ENCODE measurements at regions not wholly inside any gene's neighbourhood (a gene's known extent, or its start where the extent isn't known, plus 50 kb on each side); places are given as distances from the start of the nearest gene placed in this dataset.
"Not testable (repeated sequence)": the region's sequence is repeated elsewhere in the genome, so short reads cannot be mapped to it uniquely, and the experiment has no call there.

DNA sequence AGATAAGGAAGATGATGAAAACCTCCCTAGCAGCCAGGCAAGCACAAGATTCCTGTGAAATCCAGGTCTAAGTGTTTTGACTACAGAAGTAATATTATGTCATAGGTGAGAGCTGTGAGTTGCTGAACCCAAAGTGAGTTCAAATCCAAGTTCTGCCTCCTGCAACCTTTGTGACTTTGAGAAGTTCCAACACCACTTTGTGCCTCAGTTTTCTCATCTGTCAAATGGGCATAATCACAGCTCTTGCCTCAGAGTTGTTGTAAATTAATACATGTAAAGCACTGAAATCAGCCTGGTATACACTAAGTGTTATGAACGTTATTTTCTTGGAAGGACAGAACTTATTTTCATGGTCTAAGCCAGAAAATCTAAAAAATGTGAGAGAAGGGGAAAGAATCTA, 210.3 kb upstream of the FRG2C start:
- TF ChIP-seq, protein P1, sequence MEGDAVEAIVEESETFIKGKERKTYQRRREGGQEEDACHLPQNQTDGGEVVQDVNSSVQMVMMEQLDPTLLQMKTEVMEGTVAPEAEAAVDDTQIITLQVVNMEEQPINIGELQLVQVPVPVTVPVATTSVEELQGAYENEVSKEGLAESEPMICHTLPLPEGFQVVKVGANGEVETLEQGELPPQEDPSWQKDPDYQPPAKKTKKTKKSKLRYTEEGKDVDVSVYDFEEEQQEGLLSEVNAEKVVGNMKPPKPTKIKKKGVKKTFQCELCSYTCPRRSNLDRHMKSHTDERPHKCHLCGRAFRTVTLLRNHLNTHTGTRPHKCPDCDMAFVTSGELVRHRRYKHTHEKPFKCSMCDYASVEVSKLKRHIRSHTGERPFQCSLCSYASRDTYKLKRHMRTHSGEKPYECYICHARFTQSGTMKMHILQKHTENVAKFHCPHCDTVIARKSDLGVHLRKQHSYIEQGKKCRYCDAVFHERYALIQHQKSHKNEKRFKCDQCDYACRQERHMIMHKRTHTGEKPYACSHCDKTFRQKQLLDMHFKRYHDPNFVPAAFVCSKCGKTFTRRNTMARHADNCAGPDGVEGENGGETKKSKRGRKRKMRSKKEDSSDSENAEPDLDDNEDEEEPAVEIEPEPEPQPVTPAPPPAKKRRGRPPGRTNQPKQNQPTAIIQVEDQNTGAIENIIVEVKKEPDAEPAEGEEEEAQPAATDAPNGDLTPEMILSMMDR (IDR thresholded peaks at IDR 0.05): not testable (repeated sequence)
- not testable (repeated sequence) for TF ChIP-seq POLR2A (IDR thresholded peaks at IDR 0.05; ENCODE audit: low read depth); POLR2AphosphoS5 (IDR thresholded peaks at IDR 0.05)

Data from esophagus muscularis mucosa (tissue), 3 donors.